OCI-LY3 (cell line): ENCODE measurements at regions not wholly inside any gene's neighbourhood (a gene's known extent, or its start where the extent isn't known, plus 50 kb on each side); places are given as distances from the start of the nearest gene placed in this dataset.

Experiments used
- H2AFZ ChIP-seq: fragments of 200-600, 300-600 bp; shearing (Covaris generic); 2 replicates; pipeline ENCODE4 v1.6.0; 2014; ENCODE audit warnings: antibody characterized with exemption, low read depth, low read length
- H3K27ac ChIP-seq: fragments of 200-600, 300-600 bp; sonication (generic); 2 replicates; pipeline ENCODE4 v1.5.1; 2014; ENCODE audit warnings: mild to moderate bottlenecking, low read length, moderate library complexity, mixed read lengths
- H3K27me3 ChIP-seq: fragments of 200-600, 300-600 bp; sonication (generic); 2 replicates; pipeline ENCODE4 v1.6.1; 2014; ENCODE audit warnings: low read depth, low read length, mixed read lengths
- H3K36me3 ChIP-seq: fragments of 200-600, 300-600 bp; sonication (generic); replicated peaks from 2 replicates; pipeline ENCODE3; 2014; ENCODE audit warnings: low read depth, low read length, mixed read lengths
- H3K4me1 ChIP-seq: fragments of 300-600, 200-600 bp; sonication (generic); 2 replicates; pipeline ENCODE4 v1.6.1; 2014; ENCODE audit warnings: low read length, mixed read lengths
- H3K4me2 ChIP-seq: fragments of 200-600, 300-600 bp; sonication (generic); 2 replicates; pipeline ENCODE4 v1.6.1; 2014; ENCODE audit warnings: low read length, mixed read lengths
- H3K4me3 ChIP-seq: fragments of 300-600, 200-600 bp; sonication (generic); 2 replicates; pipeline ENCODE4 v1.5.1; 2014; ENCODE audit warnings: antibody characterized with exemption, mild to moderate bottlenecking, low read length, moderate library complexity
- H3K79me2 ChIP-seq: fragments of 300-600, 200-600 bp; shearing (Covaris generic); 2 replicates; pipeline ENCODE4 v1.6.1; 2014; ENCODE audit warnings: mild to moderate bottlenecking, low read length, mixed read lengths
- H3K9ac ChIP-seq: fragments of 300-600, 200-600 bp; shearing (Covaris generic); 2 replicates; pipeline ENCODE4 v1.6.0; 2014; ENCODE audit warnings: mild to moderate bottlenecking, low read length, moderate library complexity
- H3K9me3 ChIP-seq: fragments of 200-600, 300-600 bp; shearing (Covaris generic); 2 replicates; pipeline ENCODE4 v1.6.1; 2014; ENCODE audit warnings: low read length, mixed read lengths; ENCODE audit not compliant: insufficient read depth
- H4K20me1 ChIP-seq: fragments of 200-600, 300-600 bp; sonication (generic); 2 replicates; pipeline ENCODE4 v1.6.1; 2016; ENCODE audit warnings: low read length, mixed read lengths; ENCODE audit not compliant: insufficient read depth
- EZH2phosphoT487 ChIP-seq: fragments of 200-600 bp; shearing (Covaris generic); IDR thresholded peaks from 2 replicates; pipeline ENCODE4 v1.6.1; 2018; ENCODE audit warnings: antibody characterized with exemption, mixed run types, low read depth
- TF ChIP-seq, protein P1 (sequence below): fragments of 200-600, 300-600 bp; sonication (generic); IDR thresholded peaks from 2 replicates; pipeline ENCODE4 v1.5.1; 2014; ENCODE audit warnings: antibody characterized with exemption, low read length, low read depth

DNA sequence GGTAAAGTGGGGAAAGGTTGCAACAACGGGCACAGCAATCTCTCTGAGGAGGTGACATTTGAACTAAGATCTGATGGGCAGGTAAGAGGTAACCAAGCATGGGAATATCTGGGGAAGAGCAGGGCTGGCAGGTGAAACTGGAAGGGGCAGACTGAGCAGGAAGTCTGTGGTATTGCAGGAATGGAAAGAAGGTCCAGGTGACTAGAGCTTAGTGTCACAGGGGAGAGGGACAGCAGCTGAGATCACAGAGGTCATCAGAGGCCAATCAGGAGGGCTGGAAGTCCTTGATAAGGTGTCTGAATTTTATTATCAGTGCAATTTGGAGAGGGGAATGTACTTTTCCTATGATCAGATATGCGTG is 73.3 kb upstream of the DHX40 start:
- H3K4me2 ChIP-seq, result no peak overlapping the region
- no peak for TF ChIP-seq EZH2phosphoT487
- TF ChIP-seq, protein P1, sequence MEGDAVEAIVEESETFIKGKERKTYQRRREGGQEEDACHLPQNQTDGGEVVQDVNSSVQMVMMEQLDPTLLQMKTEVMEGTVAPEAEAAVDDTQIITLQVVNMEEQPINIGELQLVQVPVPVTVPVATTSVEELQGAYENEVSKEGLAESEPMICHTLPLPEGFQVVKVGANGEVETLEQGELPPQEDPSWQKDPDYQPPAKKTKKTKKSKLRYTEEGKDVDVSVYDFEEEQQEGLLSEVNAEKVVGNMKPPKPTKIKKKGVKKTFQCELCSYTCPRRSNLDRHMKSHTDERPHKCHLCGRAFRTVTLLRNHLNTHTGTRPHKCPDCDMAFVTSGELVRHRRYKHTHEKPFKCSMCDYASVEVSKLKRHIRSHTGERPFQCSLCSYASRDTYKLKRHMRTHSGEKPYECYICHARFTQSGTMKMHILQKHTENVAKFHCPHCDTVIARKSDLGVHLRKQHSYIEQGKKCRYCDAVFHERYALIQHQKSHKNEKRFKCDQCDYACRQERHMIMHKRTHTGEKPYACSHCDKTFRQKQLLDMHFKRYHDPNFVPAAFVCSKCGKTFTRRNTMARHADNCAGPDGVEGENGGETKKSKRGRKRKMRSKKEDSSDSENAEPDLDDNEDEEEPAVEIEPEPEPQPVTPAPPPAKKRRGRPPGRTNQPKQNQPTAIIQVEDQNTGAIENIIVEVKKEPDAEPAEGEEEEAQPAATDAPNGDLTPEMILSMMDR, result no peak
- 0 out of 2 replicates have a peak overlapping the region, but pooled peaks have one; percentile 30 for H2AFZ ChIP-seq
- H3K27me3 ChIP-seq, result 0 out of 2 replicates have a peak, but pooled peaks cover 10% of the 10 kb centered on the region
- no peaks in the 10 kb centered on the region for H3K9me3 ChIP-seq
- H3K9ac ChIP-seq, result no peak overlapping the region
- H4K20me1 ChIP-seq, result no peaks in the 10 kb centered on the region
- H3K4me1 ChIP-seq, result no peaks in the 10 kb centered on the region
- no peak overlapping the region for H3K27ac ChIP-seq
- H3K36me3 ChIP-seq, result no peaks in the 10 kb centered on the region
- no peaks in the 10 kb centered on the region for H3K79me2 ChIP-seq
- H3K4me3 ChIP-seq, result no peak overlapping the region

DNA sequence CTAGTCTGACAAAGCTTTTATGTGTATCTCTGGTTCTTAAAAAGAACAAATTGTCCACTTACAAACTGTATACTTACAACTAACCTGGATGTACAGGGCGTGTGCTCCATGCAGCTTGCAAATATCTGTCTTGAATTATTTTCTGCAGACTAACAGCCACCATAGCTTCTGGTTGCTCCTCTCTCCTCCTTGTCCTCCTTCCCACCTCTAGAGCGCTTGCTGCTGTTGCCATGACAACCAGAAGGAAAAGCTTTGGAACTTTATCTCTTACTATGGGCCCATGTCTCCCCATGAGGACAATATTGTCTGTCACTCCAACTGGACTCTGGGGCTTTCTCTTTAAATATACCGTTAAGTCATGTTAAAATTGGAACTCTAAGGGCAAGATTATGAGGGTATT is 71.5 kb upstream of the DHX40 start:
- Histone ChIP-seq H3K9me3 (no peaks in the 10 kb centered on the region), H3K27ac (no peak overlapping the region), H3K4me3 (no peak overlapping the region), H3K36me3 (no peaks in the 10 kb centered on the region), H3K4me2 (no peak overlapping the region), H3K79me2 (no peaks in the 10 kb centered on the region), H3K9ac (no peak overlapping the region), H3K4me1 (no peaks in the 10 kb centered on the region), H3K27me3 (0 out of 2 replicates have a peak, but pooled peaks cover 12% of the 10 kb centered on the region), H4K20me1 (no peaks in the 10 kb centered on the region), H2AFZ (no peak overlapping the region)
- TF ChIP-seq EZH2phosphoT487, result no peak
- TF ChIP-seq, protein P1, result no peak

DNA sequence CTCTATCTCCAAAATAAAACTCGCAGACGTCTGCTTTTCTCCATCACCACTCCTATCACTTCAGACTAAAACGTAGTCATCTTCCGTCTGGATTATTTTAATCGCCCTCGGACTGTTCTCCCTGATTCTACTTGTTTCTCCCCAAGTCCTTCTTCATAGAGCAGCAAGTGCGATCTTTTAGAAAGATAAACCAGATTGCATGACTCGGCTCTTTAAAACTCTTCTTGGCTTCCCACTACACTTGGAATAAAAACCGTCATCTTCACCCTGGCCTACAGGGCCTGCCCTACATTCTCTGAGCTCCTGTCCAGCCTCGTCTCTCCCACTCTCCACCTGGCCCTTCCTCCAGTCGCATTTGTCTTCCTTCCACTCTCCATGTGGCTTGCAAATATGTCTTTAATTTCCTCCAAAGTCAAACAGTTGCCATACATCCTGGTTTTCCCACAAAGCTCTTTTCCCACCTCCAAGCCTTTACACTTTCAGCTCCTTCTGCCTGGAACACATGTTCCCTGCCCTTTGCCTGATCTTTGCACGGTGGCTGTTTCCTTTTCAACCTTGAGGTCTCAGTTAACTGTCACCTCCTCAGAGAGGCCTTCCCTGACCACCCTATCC is 70.5 kb upstream of the DHX40 start:
- H3K9me3 ChIP-seq, result no peaks in the 10 kb centered on the region
- H3K9ac ChIP-seq, result no peak overlapping the region
- no peak overlapping the region for H3K4me3 ChIP-seq
- H3K4me1 ChIP-seq, result no peaks in the 10 kb centered on the region
- no peak overlapping the region for H2AFZ ChIP-seq
- 0 out of 2 replicates have a peak, but pooled peaks cover 12% of the 10 kb centered on the region for H3K27me3 ChIP-seq
- no peaks in the 10 kb centered on the region for H3K36me3 ChIP-seq
- H3K79me2 ChIP-seq, result no peaks in the 10 kb centered on the region
- TF ChIP-seq, protein P1, result no peak
- TF ChIP-seq EZH2phosphoT487, result no peak
- H4K20me1 ChIP-seq, result no peaks in the 10 kb centered on the region
- H3K27ac ChIP-seq, result no peak overlapping the region
- H3K4me2 ChIP-seq, result no peak overlapping the region

DNA sequence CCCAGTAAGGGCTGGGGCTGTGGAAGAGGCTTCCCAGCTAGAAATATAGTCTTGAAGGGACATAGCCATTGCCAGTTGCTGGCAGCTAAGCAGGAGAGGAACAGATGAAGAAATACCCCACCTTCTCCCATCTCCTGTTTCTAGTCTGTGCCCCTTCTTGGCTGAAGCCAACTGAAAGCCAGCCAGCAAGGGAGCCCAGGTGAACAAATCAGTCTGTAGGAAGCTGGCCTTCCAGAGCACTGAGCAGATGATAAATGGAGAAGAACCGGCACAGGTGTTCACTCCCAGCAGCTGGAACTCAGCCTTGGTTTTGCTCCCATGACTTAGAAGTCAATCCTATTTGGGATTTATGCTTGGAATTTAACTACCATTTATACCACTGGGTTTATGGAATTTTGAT is 69.2 kb upstream of the DHX40 start:
- Histone ChIP-seq H3K36me3 (no peaks in the 10 kb centered on the region), H3K27me3 (0 out of 2 replicates have a peak, but pooled peaks cover 9% of the 10 kb centered on the region), H3K27ac (no peak overlapping the region), H3K9me3 (no peaks in the 10 kb centered on the region), H2AFZ (no peak overlapping the region), H4K20me1 (no peaks in the 10 kb centered on the region), H3K4me1 (no peaks in the 10 kb centered on the region), H3K9ac (no peak overlapping the region), H3K4me3 (no peak overlapping the region), H3K79me2 (no peaks in the 10 kb centered on the region), H3K4me2 (no peak overlapping the region)
- TF ChIP-seq, protein P1, result no peak
- TF ChIP-seq EZH2phosphoT487, result no peak
